Stimulated activated naive CD4-positive, alpha-beta T cell treated with Interleukin-2 at 50 U/mL for 16 hours (primary cell): ENCODE measurements at regions not wholly inside any gene's neighbourhood (a gene's known extent, or its start where the extent isn't known, plus 50 kb on each side); places are given as distances from the start of the nearest gene placed in this dataset.
A peak's percentile ranks its signal among the peaks of the same experiment; 100 is the strongest.

Experiments used
- DNase-seq: peaks from one replicate; lab custom pipeline; 2025; lab: John Stamatoyannopoulos, UW

- no peak for DNase-seq
Measured at GRCh38 chr9:7946458-7946857, 146.9 kb upstream of the DMAC1 start.

GRCh38 chr9:7944572-7944971 is 145.0 kb upstream of the DMAC1 start:
- DNase-seq = no peak

- no peak for DNase-seq
Measured at GRCh38 chr9:7937761-7938491, 138.3 kb upstream of the DMAC1 start.

- DNase-seq = no peak
Measured at GRCh38 chr9:7936996-7937395, 137.4 kb upstream of the DMAC1 start.

- no peak for DNase-seq
Measured at GRCh38 chr9:7936163-7936562, 136.6 kb upstream of the DMAC1 start.

- no peak for DNase-seq
Measured at GRCh38 chr9:7935681-7936080, 136.1 kb upstream of the DMAC1 start.

- no peak for DNase-seq
Measured at GRCh38 chr9:7932767-7933166, 133.2 kb upstream of the DMAC1 start.

GRCh38 chr9:7930613-7931012 is 131.0 kb upstream of the DMAC1 start:
- DNase-seq = no peak

GRCh38 chr9:7921545-7922197 is 122.1 kb upstream of the DMAC1 start:
- no peak for DNase-seq

- DNase-seq = no peak
Measured at GRCh38 chr9:7912037-7912535, 112.5 kb upstream of the DMAC1 start.

- no peak for DNase-seq
Measured at GRCh38 chr9:7910426-7911020, 110.9 kb upstream of the DMAC1 start.

GRCh38 chr9:7909537-7909936 is 110.0 kb upstream of the DMAC1 start:
- DNase-seq = no peak

GRCh38 chr9:7907551-7908337 is 108.2 kb upstream of the DMAC1 start:
- DNase-seq = no peak

GRCh38 chr9:7906783-7907550 is 107.4 kb upstream of the DMAC1 start:
- DNase-seq = no peak

GRCh38 chr9:7901621-7902020 is 102.0 kb upstream of the DMAC1 start:
- no peak for DNase-seq

GRCh38 chr9:7900541-7900940 is 101.0 kb upstream of the DMAC1 start:
- DNase-seq = no peak

- no peak for DNase-seq
Measured at GRCh38 chr9:7899753-7900152, 100.2 kb upstream of the DMAC1 start.

- DNase-seq = no peak
Measured at GRCh38 chr9:7894231-7894630, 94.7 kb upstream of the DMAC1 start.

- no peak for DNase-seq
Measured at GRCh38 chr9:7892975-7893374, 93.4 kb upstream of the DMAC1 start.

GRCh38 chr9:7879551-7880245 is 80.1 kb upstream of the DMAC1 start:
- DNase-seq = peak; percentile 2
